ENCODE measurements at regions not wholly inside any gene's neighbourhood (a gene's known extent, or its start where the extent isn't known, plus 50 kb on each side); places are given as distances from the start of the nearest gene placed in this dataset.

GRCh38 chr4:27714073-27714472 lies 853.4 kb downstream of the STIM2 start:
- no peak for TF ChIP-seq CTCF (conservative IDR thresholded peaks at IDR 0.05)
- TF ChIP-seq EZH2 (IDR thresholded peaks at IDR 0.05; ENCODE audit: low read depth) = no peak
